ENCODE measurements at regions not wholly inside any gene's neighbourhood (a gene's known extent, or its start where the extent isn't known, plus 50 kb on each side); places are given as distances from the start of the nearest gene placed in this dataset.
A peak's percentile ranks its signal among the peaks of the same experiment; 100 is the strongest.

DNA sequence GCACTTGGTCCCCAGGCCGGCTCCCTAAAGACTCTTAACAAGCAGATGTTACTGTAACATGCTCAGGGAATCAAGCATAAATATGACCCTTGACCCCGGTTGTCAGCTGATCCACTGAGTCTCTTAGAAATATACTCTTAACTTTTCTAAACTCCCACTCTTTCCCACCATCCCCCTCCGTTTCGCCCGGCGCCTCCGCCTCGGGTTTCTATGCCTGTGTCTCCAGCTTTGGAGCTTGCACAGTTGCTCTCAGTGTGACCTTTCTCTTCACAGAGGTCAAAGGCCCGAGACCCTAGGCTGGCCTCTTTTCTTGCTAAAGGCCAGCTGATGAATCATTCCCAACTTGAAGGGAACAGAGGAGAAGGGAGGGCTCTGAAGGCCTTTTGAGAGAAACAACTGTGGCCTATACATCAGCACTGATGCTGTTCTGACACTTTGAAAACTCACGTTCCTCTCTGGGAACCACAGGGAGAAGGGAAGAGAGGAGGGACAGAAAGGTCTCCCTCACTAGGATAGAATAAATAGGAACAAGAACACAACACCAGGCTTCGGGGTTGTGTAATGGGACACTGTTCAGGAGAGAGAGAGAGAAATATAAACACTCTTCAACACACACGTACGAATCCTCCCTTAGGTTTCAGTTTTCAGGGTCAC, 484.5 kb upstream of the NR2F2 start:
- H4K20me1 ChIP-seq (ENCODE audit: insufficient read depth), result no peaks in the 10 kb centered on the region
- no peaks in the 10 kb centered on the region for H3K9me2 ChIP-seq (ENCODE audit: insufficient read depth)
- no peaks in the 10 kb centered on the region for H3K36me3 ChIP-seq (ENCODE audit: low read depth)
- no peak overlapping the region for H3K27ac ChIP-seq
- no peaks in the 10 kb centered on the region for H3F3A ChIP-seq (ENCODE audit: insufficient read depth)
- no peak overlapping the region for H3K9ac ChIP-seq
- 72% methylated on average over 13 of the region's 13 CpGs for WGBS, 2 experiments (ENCODE audit: low coverage in 1 of 2, low lambda C conversion rate in 2 of 2, missing lambda C conversion rate in 2 of 2)
- H3K4me3 ChIP-seq, result no peak overlapping the region
- in situ Hi-C loops (cut with MboI), result no loop called here
- no peak overlapping the region for H2AFZ ChIP-seq
- H3K4me1 ChIP-seq (ENCODE audit: insufficient read depth), result no peaks in the 10 kb centered on the region
- no peak for TF ChIP-seq EZH2 (IDR thresholded peaks at IDR 0.05; ENCODE audit: insufficient read depth, poor library complexity, severe bottlenecking)
- no peak for TF ChIP-seq EZH2phosphoT487 (IDR thresholded peaks at IDR 0.05; ENCODE audit: insufficient read depth, low read depth)
- DNase-seq, result no peak
- no peaks in the 10 kb centered on the region for H3K9me3 ChIP-seq (ENCODE audit: low read depth)
- H3K79me2 ChIP-seq (ENCODE audit: insufficient read depth), result no peaks in the 10 kb centered on the region
- no peaks in the 10 kb centered on the region for H3K27me3 ChIP-seq (replicated peaks; ENCODE audit: insufficient read depth)
- H3K4me2 ChIP-seq (ENCODE audit: unreplicated experiment), result no peak overlapping the region

GRCh38 chr15:95848126-95848525, 482.4 kb upstream of the NR2F2 start:
- no peak overlapping the region for H3K27ac ChIP-seq
- H3K9ac ChIP-seq, result no peak overlapping the region
- H3K4me1 ChIP-seq (ENCODE audit: insufficient read depth), result no peaks in the 10 kb centered on the region; the same call in 1 of the 2 replicates
- H3K4me2 ChIP-seq (ENCODE audit: unreplicated experiment), result no peak overlapping the region
- H2AFZ ChIP-seq, result no peak overlapping the region
- DNase-seq, result no peak
- no peaks in the 10 kb centered on the region for H3K36me3 ChIP-seq (ENCODE audit: low read depth)
- H3K79me2 ChIP-seq (ENCODE audit: insufficient read depth), result no peaks in the 10 kb centered on the region
- in situ Hi-C loops (cut with MboI), result no loop called here
- TF ChIP-seq EZH2phosphoT487 (IDR thresholded peaks at IDR 0.05; ENCODE audit: insufficient read depth, low read depth), result no peak
- TF ChIP-seq EZH2 (IDR thresholded peaks at IDR 0.05; ENCODE audit: insufficient read depth, poor library complexity, severe bottlenecking), result no peak
- H3K27me3 ChIP-seq (replicated peaks; ENCODE audit: insufficient read depth), result no peaks in the 10 kb centered on the region
- no peaks in the 10 kb centered on the region for H3F3A ChIP-seq (ENCODE audit: insufficient read depth)
- H3K4me3 ChIP-seq, result no peak overlapping the region
- WGBS, 2 experiments (ENCODE audit: low coverage in 1 of 2, low lambda C conversion rate in 2 of 2, missing lambda C conversion rate in 2 of 2), result 6 to 28% methylated on average over 1 of the region's 1 CpG
- H4K20me1 ChIP-seq (ENCODE audit: insufficient read depth), result no peaks in the 10 kb centered on the region
- H3K9me3 ChIP-seq (ENCODE audit: low read depth), result no peaks in the 10 kb centered on the region
- H3K9me2 ChIP-seq (ENCODE audit: insufficient read depth), result no peaks in the 10 kb centered on the region

DNA sequence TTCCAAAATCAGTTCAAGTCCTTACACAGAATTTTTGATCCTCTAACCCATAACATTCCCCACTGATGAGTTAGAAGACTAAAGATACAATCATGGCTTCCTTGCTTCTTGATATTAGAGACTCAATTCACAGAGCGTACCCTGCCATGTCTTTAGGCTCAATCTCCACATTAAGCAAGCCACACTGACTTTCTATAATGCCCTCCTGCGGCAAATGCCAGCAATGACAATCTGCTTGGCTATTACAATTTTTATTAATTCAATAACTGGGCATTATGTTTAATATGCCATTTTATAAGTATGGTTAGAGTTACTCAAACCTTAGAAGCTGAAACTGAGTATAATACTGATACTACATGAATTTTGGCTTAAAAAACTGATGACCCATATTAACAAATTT, 479.7 kb upstream of the NR2F2 start:
- no peaks in the 10 kb centered on the region for H3K9me2 ChIP-seq (ENCODE audit: insufficient read depth)
- no peaks in the 10 kb centered on the region for H4K20me1 ChIP-seq (ENCODE audit: insufficient read depth)
- no peaks in the 10 kb centered on the region; the same call in 1 of the 2 replicates for H3K4me1 ChIP-seq (ENCODE audit: insufficient read depth)
- H3K36me3 ChIP-seq (ENCODE audit: low read depth), result no peaks in the 10 kb centered on the region
- WGBS, 2 experiments (ENCODE audit: low coverage in 1 of 2, low lambda C conversion rate in 2 of 2, missing lambda C conversion rate in 2 of 2), result 71 to 73% methylated on average over 2 of the region's 2 CpGs
- no peak overlapping the region for H3K27ac ChIP-seq
- H3K4me3 ChIP-seq, result no peak overlapping the region
- no peak for DNase-seq
- H3K27me3 ChIP-seq (replicated peaks; ENCODE audit: insufficient read depth), result no peaks in the 10 kb centered on the region
- TF ChIP-seq EZH2phosphoT487 (IDR thresholded peaks at IDR 0.05; ENCODE audit: insufficient read depth, low read depth) (no peak), EZH2 (IDR thresholded peaks at IDR 0.05; ENCODE audit: insufficient read depth, poor library complexity, severe bottlenecking) (no peak)
- no peaks in the 10 kb centered on the region for H3F3A ChIP-seq (ENCODE audit: insufficient read depth)
- H3K9ac ChIP-seq, result no peak overlapping the region
- no peak overlapping the region for H2AFZ ChIP-seq
- in situ Hi-C loops (cut with MboI), result no loop called here
- no peaks in the 10 kb centered on the region for H3K9me3 ChIP-seq (ENCODE audit: low read depth)
- no peaks in the 10 kb centered on the region for H3K79me2 ChIP-seq (ENCODE audit: insufficient read depth)
- H3K4me2 ChIP-seq (ENCODE audit: unreplicated experiment), result no peak overlapping the region

DNA sequence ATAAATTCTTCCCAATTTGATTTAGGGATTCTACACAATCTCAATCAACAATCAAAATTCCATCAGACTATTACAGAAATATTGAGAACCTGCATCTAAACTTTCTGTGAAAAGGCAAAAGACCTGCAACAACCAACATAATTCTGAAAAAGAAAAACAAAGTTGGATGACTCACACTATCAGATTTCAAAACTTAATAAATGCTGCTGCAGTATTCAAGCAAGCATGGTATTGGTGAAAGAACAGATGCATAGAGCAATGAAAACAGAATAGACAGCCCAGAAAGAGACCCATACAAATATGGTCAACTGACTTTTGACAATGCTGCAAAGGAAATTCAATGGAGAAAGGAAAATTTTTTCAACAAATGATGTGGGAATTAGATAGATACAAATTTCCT, 477.1 kb upstream of the NR2F2 start:
- H3K4me3 ChIP-seq, result no peak overlapping the region
- H3K9me3 ChIP-seq (ENCODE audit: low read depth), result no peaks in the 10 kb centered on the region
- H3K4me1 ChIP-seq (ENCODE audit: insufficient read depth), result peaks cover 15% of the 10 kb centered on the region
- H3K79me2 ChIP-seq (ENCODE audit: insufficient read depth), result no peaks in the 10 kb centered on the region
- no peaks in the 10 kb centered on the region for H3K27me3 ChIP-seq (replicated peaks; ENCODE audit: insufficient read depth)
- H3K9ac ChIP-seq, result no peak overlapping the region
- no peaks in the 10 kb centered on the region for H3F3A ChIP-seq (ENCODE audit: insufficient read depth)
- DNase-seq, result peak; percentile 28
- in situ Hi-C loops (cut with MboI), result no loop called here
- TF ChIP-seq EZH2phosphoT487 (IDR thresholded peaks at IDR 0.05; ENCODE audit: insufficient read depth, low read depth), result no peak
- no peak for TF ChIP-seq EZH2 (IDR thresholded peaks at IDR 0.05; ENCODE audit: insufficient read depth, poor library complexity, severe bottlenecking)
- H2AFZ ChIP-seq, result no peak overlapping the region
- H3K9me2 ChIP-seq (ENCODE audit: insufficient read depth), result no peaks in the 10 kb centered on the region
- no peak overlapping the region for H3K4me2 ChIP-seq (ENCODE audit: unreplicated experiment)
- H3K27ac ChIP-seq, result no peak overlapping the region
- H4K20me1 ChIP-seq (ENCODE audit: insufficient read depth), result no peaks in the 10 kb centered on the region
- no peaks in the 10 kb centered on the region for H3K36me3 ChIP-seq (ENCODE audit: low read depth)

Measured in GM23248 (cell line).